ENCODE measurements at regions not wholly inside any gene's neighbourhood (a gene's known extent, or its start where the extent isn't known, plus 50 kb on each side); places are given as distances from the start of the nearest gene placed in this dataset.

GRCh38 chr10:33117230-33117629 lies 159.2 kb upstream of the ITGB1 start:
- Histone ChIP-seq H3K27me3 (no peaks in the 10 kb centered on the region), H3K4me1 (peaks cover 8 to 10% (median 8%) of the 10 kb centered on the region in 4 donors), H3K27ac (no peak overlapping the region), H3K4me3 (no peak overlapping the region), H3K36me3 (no peaks in the 10 kb centered on the region), H3K9me3 (no peaks in the 10 kb centered on the region)
- intact Hi-C loops (cut with DNase I; ENCODE audit: low total_unique reads) = no loop called here
- 81 to 94% (median 91%) methylated on average over 6 of the region's 6 CpGs for WGBS, 5 donors
- TF ChIP-seq EP300 (IDR thresholded peaks at IDR 0.05) (no peak), CTCF (IDR thresholded peaks at IDR 0.05) (no peak), POLR2AphosphoS5 (IDR thresholded peaks at IDR 0.05) (no peak), POLR2A (IDR thresholded peaks at IDR 0.05) (no peak)
- peak in 1 of 2 donors; percentile 76 for DNase-seq

- 72 to 83% (median 76%) methylated on average over 20 of the region's 20 CpGs for WGBS, 5 donors
- TF ChIP-seq EP300 (IDR thresholded peaks at IDR 0.05) = no peak
- TF ChIP-seq CTCF (IDR thresholded peaks at IDR 0.05) = peak in 4 of 7 experiments; percentile 9 to 46 (median 24)
- DNase-seq = peak in 1 of 2 donors; percentile 78
These were observed 158.0 kb upstream of the ITGB1 start for GRCh38 chr10:33115738-33116719.

DNA sequence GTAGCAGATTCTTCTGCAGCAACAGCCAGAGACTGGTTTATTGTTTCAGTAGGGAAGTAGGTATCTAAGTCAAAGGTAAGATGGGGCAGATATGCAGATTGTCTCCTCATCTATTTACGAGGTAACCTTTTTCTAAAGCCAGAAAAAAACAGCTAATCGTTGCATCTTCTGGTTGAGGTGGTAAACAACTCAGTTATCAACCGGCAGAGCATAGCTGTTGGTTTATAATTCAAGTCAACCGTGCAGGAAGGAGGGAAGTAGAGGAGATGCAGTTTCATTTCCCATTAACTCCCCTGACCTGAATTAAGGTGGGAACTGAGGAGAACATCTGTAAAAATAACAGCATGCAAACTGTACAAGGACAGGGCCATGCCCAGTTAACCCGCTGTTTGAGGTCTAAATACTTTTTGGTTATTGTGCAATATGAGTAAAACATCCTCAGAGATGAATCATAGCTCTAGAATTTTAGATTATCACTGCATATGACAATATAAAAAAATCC lies 156.5 kb upstream of the ITGB1 start:
- H3K9me3 ChIP-seq = no peaks in the 10 kb centered on the region
- no peak for DNase-seq
- intact Hi-C loops (cut with DNase I; ENCODE audit: low total_unique reads) = no loop called here
- WGBS, 5 donors = 56 to 75% (median 61%) methylated on average over 5 of the region's 5 CpGs
- TF ChIP-seq POLR2AphosphoS5 (IDR thresholded peaks at IDR 0.05) = no peak
- H3K4me3 ChIP-seq = no peak overlapping the region
- H3K27me3 ChIP-seq = no peaks in the 10 kb centered on the region
- no peaks in the 10 kb centered on the region for H3K36me3 ChIP-seq
- no peak overlapping the region for H3K27ac ChIP-seq
- H3K4me1 ChIP-seq = no peaks in the 10 kb centered on the region

More at GRCh38 chr10:33115738-33116719, 158.0 kb upstream of the ITGB1 start:
- Histone ChIP-seq H3K36me3 (no peaks in the 10 kb centered on the region), H3K4me1 (no peaks in the 10 kb centered on the region), H3K27ac (no peak overlapping the region), H3K9me3 (no peaks in the 10 kb centered on the region), H3K4me3 (no peak overlapping the region), H3K27me3 (no peaks in the 10 kb centered on the region)
- intact Hi-C loops (cut with DNase I; ENCODE audit: low total_unique reads) = no loop called here

GRCh38 chr10:33113466-33113865 lies 155.4 kb upstream of the ITGB1 start:
- Histone ChIP-seq H3K36me3 (no peaks in the 10 kb centered on the region), H3K27me3 (no peaks in the 10 kb centered on the region), H3K9me3 (no peaks in the 10 kb centered on the region), H3K4me3 (no peak overlapping the region), H3K27ac (no peak overlapping the region), H3K4me1 (no peaks in the 10 kb centered on the region)
- intact Hi-C loops (cut with DNase I; ENCODE audit: low total_unique reads) = no loop called here
- 81 to 97% (median 93%) methylated on average over 5 of the region's 5 CpGs for WGBS, 5 donors
- no peak for DNase-seq
- TF ChIP-seq POLR2AphosphoS5 (IDR thresholded peaks at IDR 0.05) = no peak

- H3K27me3 ChIP-seq = no peaks in the 10 kb centered on the region
- intact Hi-C loops (cut with DNase I; ENCODE audit: low total_unique reads) = no loop called here
- no peak overlapping the region for H3K4me3 ChIP-seq
- no peaks in the 10 kb centered on the region for H3K9me3 ChIP-seq
- TF ChIP-seq CTCF (IDR thresholded peaks at IDR 0.05) (no peak), POLR2AphosphoS5 (IDR thresholded peaks at IDR 0.05) (no peak), EP300 (IDR thresholded peaks at IDR 0.05) (no peak)
- no peaks in the 10 kb centered on the region for H3K4me1 ChIP-seq
- peak in 1 of 2 donors; percentile 45 for DNase-seq
- WGBS, 5 donors = 69 to 80% (median 71%) methylated on average over 2 of the region's 2 CpGs
- H3K36me3 ChIP-seq = no peaks in the 10 kb centered on the region
- no peak overlapping the region for H3K27ac ChIP-seq
These were observed 154.9 kb upstream of the ITGB1 start for GRCh38 chr10:33112831-33113455.
